ENCODE measurements at regions not wholly inside any gene's neighbourhood (a gene's known extent, or its start where the extent isn't known, plus 50 kb on each side); places are given as distances from the start of the nearest gene placed in this dataset.

- DNase-seq (ENCODE audit: low read depth), result no peak
Observed at GRCh38 chr9:126125577-126125976, 201.1 kb upstream of the MVB12B start.

- DNase-seq (ENCODE audit: low read depth), result no peak
Observed at GRCh38 chr9:126125992-126126409, 200.6 kb upstream of the MVB12B start.

- no peak for DNase-seq (ENCODE audit: low read depth)
Observed at GRCh38 chr9:126126807-126127206, 199.8 kb upstream of the MVB12B start.

GRCh38 chr9:126127591-126127990 lies 199.0 kb upstream of the MVB12B start:
- DNase-seq (ENCODE audit: low read depth), result no peak

DNA sequence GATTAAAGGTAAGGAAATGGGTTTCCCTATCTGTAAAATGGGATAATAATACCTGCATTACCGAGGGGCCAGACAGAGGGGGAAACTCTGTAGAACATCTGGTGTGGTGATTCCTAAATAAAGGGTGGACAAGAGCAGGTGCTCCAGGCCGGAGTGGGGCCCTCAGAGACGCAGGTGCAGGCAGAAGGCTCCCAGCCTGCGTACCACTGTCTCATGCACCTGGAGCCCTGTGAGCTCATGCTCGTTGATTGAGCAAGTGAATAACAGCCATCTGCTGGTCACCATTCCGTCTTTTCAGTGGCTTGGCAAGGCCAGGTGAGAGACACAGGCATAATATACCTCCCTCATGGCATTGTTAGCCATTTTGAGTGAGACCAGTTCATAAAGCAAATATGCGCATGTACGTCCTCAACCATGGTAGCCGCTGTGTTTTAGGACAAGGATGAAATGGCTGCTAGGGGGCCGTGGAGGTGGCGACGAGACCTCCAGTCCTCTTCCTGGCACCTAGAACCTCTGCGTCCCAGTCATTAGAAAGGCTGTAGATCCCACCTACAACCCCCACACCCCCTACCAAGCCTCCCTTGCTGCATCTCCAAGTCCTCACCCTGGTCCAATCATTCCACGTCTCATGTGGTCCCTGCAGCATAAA lies 198.0 kb upstream of the MVB12B start:
- no peak for DNase-seq (ENCODE audit: low read depth)

GRCh38 chr9:126131066-126132010 lies 195.3 kb upstream of the MVB12B start:
- DNase-seq (ENCODE audit: low read depth), result no peak

DNA sequence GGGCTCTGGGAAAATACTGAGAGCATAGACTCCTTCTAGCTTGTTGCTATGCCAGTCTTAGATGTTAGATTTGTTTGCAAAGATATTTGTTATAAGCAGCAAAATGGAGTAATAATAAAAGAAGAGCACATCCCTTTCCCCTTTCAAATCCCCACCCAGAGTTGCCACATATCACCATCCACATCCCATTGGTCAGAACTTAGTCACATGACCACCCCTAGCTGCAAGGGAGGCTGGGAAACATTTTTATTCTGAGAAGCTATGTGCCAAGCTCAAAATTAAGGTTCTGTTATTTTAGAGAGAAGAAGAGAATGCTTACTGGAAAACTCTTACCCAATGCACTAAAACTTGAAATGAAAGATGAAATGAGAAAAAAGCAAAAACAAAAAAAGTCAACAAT lies 193.9 kb upstream of the MVB12B start:
- DNase-seq (ENCODE audit: low read depth), result no peak

GRCh38 chr9:126144196-126144595 lies 182.4 kb upstream of the MVB12B start:
- no peak for DNase-seq (ENCODE audit: low read depth)

- no peak for DNase-seq (ENCODE audit: low read depth)
Observed at GRCh38 chr9:126144603-126145456, 181.8 kb upstream of the MVB12B start.

DNA sequence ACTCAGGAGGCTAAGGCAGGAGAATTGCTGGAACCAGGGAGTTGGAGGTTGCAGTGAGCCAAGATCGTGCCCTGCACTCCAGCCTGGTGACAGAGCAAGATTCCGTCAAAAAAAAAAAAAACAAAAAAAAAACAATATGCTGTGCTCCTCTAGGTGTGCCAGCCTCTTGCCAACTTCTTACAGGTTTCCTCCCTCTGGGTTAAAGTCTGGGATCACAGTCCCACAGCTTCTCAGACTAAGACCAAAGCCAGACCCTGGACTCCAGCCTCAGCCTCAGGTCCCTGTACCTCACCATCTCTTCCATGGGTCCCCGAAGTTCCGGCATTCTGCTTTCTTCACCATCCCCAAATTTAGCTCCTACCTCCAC lies 180.8 kb upstream of the MVB12B start:
- no peak for DNase-seq (ENCODE audit: low read depth)

GRCh38 chr9:126146254-126147145 lies 180.1 kb upstream of the MVB12B start:
- no peak for DNase-seq (ENCODE audit: low read depth)

DNA sequence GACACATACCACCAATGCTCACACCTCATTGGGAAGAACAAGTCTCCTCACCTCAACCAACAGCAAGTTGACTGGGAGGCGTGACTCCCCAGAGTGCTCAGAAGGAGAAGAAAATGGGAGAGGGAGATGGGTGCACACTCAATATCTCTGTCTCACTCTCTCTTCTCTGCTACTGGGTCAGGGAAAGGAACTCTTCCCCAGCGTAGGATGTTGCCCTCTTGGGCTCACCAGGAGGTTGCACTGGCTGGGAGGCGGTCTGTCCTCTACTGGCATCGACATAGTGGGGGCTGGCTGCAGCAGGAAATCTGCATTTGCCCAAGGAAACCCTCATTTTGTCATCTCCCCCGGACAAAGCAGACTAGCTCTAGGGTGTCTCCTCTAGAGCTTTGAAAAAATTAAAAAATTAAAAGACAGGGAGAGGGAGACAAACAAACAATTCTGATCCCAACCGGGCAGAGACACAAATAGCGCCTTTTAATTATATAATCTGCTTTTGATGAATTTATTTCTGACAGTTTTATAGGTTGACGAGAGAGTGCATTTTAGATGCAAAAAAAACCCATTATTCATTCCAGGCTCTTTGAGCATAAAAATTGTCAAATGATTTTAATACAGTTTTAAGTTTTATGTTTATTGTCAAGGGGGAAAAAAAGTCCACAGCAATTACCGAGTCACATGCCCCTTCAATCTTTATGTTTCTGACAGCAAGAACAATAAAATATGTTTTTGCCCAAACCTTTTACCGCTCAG lies 179.3 kb upstream of the MVB12B start:
- DNase-seq (ENCODE audit: low read depth), result no peak

GRCh38 chr9:126147936-126148870 lies 178.4 kb upstream of the MVB12B start:
- no peak for DNase-seq (ENCODE audit: low read depth)

DNA sequence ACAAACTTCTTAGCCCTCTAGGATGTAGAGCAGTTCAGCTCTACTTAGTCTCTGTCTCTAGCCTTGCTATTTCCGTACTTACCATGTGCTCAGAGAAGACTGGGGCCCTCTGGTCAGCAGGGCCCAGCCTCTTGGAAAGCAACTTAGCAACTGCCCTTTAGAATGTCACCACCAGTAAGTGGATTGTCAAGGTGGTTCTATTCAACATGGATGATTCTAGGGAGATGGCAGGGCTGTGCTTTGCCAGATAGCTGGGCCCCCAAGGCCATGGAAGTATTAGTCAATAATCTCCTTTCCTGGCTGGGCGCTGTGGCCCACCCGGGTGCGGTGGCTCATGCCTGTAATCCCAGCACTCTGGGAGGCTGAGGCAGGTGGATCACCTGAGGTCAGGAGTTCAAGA lies 177.6 kb upstream of the MVB12B start:
- no peak for DNase-seq (ENCODE audit: low read depth)

DNA sequence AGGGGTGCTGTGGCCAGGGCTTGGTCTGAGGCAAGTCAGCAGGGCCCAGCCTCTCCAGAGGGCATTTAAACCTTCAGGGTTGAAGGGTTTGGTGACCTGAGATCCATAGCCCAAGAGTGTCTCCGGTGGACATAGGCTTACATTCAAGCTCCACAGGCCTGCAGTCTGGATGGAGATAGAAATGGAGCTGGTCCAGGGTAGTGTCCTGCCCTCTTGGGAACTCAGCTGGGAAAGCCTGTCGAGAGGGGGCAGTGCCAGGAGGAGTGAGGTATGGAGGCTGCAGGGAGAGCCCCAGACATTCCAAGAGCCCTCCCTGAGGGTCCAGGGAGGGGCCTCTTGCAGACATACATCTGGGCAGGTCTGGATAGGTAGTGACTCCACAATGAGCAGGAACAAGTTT lies 177.0 kb upstream of the MVB12B start:
- DNase-seq (ENCODE audit: low read depth), result no peak

DNA sequence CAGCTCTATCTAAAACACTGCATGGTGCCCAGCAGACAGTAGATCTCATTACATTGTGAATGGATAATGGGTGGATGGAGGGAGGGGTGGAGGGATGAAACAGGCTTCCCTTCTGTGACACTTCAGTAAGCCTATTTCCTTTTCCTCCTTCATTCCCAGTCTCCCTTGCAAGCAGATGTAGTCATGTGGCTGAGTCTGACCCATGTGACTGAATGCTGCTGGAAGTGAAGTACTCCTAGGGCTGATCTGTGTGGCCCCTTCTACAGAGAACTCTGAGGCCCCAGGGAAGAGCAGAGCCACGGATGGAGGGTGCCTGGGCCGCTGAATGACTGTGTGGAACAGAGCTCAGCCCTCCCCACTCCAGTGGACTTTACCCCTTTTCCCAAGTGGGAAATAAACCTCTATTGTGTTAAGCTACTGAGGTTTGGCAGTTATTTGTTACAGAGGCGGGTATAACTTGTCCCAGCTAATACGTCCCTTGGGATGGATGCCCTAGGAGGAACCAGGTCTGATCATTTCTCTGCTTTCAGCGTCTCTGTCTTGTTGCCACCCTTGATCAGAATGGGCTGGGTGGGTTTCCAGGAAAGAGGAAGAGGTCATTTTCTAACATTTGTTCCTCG lies 176.1 kb upstream of the MVB12B start:
- DNase-seq (ENCODE audit: low read depth), result no peak

DNA sequence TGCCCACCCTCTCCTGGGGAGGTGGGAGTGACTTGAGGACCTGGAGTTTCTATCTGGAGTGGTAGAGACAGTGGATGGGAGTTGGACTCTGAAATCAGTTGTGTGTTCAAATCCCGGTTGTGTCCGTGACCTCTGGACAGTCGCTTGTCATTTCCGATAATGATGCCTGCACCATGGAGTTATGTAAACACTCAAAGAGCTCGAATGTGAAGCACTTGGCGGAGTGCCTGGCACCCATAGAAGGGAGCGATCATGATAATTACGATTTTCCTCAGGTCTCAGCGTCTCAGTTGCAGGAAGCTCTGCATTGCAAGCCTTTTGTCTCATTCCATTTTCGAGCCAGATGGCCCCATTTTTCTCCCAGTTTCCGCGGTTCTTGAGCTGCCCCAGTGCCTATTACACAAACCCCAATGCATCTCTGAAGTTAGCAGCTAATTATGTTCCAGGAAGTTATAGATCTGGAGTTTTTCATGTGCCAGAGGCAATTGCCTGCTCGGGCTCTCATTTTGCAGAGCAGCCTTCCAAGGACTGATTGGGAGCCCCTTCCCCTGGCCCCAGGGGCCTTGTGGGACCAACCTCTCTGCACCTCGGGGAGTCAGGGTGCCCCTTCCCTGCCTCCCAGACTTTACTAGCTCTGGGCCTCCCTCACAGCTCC lies 175.5 kb upstream of the MVB12B start:
- DNase-seq (ENCODE audit: low read depth), result no peak

- DNase-seq (ENCODE audit: low read depth), result no peak
Observed at GRCh38 chr9:126151686-126152134, 174.9 kb upstream of the MVB12B start.
